ENCODE measurements at regions not wholly inside any gene's neighbourhood (a gene's known extent, or its start where the extent isn't known, plus 50 kb on each side); places are given as distances from the start of the nearest gene placed in this dataset.

DNA sequence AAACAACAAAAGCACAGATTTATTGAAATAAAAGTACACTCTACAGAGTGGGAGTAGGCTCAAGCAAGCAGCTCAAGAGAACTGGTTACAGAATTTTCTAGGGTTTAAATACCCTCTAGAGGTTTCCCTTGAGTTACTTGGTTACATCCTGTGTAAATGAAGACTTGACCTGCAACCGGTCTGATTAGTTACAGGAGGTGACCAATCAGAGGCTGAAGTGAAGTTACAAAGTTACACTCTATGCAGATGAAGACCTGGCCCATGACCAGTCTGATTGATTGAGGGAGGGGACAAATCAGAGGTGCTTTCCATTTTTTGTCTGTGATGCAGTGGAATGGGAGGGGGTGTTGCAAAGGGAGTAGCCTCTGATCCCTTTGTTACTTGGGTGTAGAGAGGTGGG, 723.4 kb downstream of the ZPLD1 start:
- TF ChIP-seq GABPA (IDR thresholded peaks at IDR 0.05; ENCODE audit: low read depth) (no peak), POLR2AphosphoS5 (IDR thresholded peaks at IDR 0.05; ENCODE audit: low read depth) (no peak), SPI1 (IDR thresholded peaks at IDR 0.05; ENCODE audit: borderline replicate concordance, low read depth) (no peak)
- TF ChIP-seq, protein P1, sequence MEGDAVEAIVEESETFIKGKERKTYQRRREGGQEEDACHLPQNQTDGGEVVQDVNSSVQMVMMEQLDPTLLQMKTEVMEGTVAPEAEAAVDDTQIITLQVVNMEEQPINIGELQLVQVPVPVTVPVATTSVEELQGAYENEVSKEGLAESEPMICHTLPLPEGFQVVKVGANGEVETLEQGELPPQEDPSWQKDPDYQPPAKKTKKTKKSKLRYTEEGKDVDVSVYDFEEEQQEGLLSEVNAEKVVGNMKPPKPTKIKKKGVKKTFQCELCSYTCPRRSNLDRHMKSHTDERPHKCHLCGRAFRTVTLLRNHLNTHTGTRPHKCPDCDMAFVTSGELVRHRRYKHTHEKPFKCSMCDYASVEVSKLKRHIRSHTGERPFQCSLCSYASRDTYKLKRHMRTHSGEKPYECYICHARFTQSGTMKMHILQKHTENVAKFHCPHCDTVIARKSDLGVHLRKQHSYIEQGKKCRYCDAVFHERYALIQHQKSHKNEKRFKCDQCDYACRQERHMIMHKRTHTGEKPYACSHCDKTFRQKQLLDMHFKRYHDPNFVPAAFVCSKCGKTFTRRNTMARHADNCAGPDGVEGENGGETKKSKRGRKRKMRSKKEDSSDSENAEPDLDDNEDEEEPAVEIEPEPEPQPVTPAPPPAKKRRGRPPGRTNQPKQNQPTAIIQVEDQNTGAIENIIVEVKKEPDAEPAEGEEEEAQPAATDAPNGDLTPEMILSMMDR (IDR thresholded peaks at IDR 0.05; ENCODE audit: insufficient read depth, low read length) = no peak
- TF ChIP-seq, protein P2, sequence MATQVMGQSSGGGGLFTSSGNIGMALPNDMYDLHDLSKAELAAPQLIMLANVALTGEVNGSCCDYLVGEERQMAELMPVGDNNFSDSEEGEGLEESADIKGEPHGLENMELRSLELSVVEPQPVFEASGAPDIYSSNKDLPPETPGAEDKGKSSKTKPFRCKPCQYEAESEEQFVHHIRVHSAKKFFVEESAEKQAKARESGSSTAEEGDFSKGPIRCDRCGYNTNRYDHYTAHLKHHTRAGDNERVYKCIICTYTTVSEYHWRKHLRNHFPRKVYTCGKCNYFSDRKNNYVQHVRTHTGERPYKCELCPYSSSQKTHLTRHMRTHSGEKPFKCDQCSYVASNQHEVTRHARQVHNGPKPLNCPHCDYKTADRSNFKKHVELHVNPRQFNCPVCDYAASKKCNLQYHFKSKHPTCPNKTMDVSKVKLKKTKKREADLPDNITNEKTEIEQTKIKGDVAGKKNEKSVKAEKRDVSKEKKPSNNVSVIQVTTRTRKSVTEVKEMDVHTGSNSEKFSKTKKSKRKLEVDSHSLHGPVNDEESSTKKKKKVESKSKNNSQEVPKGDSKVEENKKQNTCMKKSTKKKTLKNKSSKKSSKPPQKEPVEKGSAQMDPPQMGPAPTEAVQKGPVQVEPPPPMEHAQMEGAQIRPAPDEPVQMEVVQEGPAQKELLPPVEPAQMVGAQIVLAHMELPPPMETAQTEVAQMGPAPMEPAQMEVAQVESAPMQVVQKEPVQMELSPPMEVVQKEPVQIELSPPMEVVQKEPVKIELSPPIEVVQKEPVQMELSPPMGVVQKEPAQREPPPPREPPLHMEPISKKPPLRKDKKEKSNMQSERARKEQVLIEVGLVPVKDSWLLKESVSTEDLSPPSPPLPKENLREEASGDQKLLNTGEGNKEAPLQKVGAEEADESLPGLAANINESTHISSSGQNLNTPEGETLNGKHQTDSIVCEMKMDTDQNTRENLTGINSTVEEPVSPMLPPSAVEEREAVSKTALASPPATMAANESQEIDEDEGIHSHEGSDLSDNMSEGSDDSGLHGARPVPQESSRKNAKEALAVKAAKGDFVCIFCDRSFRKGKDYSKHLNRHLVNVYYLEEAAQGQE (IDR thresholded peaks at IDR 0.05; ENCODE audit: insufficient replicate concordance, low read depth) = no peak
- DNase-seq (ENCODE audit: low read depth in 1 of 2, low spot score in 1 of 2) = no peak
- Histone ChIP-seq H3K4me3 (replicated peaks; ENCODE audit: insufficient read depth, low read length) (no peak overlapping the region), H3K27ac (replicated peaks) (no peak overlapping the region), H3K27me3 (ENCODE audit: insufficient read depth, poor library complexity, severe bottlenecking) (no peaks in the 10 kb centered on the region)

DNA sequence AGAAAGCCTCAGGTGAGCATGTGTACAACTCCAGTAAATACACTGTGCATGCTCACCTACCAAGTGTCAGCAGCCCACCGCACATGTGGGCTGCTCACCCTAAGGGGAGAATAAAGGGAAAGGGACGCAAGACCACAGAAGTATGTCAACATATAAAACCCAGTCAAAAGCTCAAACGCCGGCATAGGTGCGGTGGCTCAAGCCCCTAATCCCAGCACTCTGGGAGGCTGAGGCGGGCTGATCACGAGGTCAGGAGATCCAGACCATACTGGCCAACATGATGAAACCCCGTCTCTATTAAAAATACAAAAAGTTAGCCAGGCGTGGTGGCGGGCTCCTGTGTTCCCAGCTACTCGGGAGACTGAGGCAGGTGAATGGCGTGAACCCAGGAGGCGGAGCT, 732.1 kb downstream of the ZPLD1 start:
- no peak for DNase-seq (ENCODE audit: low read depth in 1 of 2, low spot score in 1 of 2)
- Histone ChIP-seq H3K27ac (replicated peaks) (no peak overlapping the region), H3K27me3 (ENCODE audit: insufficient read depth, poor library complexity, severe bottlenecking) (no peaks in the 10 kb centered on the region), H3K4me3 (replicated peaks; ENCODE audit: insufficient read depth, low read length) (no peak overlapping the region)
- TF ChIP-seq GABPA (IDR thresholded peaks at IDR 0.05; ENCODE audit: low read depth) = no peak
- TF ChIP-seq, protein P2 (IDR thresholded peaks at IDR 0.05; ENCODE audit: insufficient replicate concordance, low read depth) = no peak
- TF ChIP-seq POLR2AphosphoS5 (IDR thresholded peaks at IDR 0.05; ENCODE audit: low read depth) = no peak
- TF ChIP-seq SPI1 (IDR thresholded peaks at IDR 0.05; ENCODE audit: borderline replicate concordance, low read depth) = no peak
- TF ChIP-seq, protein P1 (IDR thresholded peaks at IDR 0.05; ENCODE audit: insufficient read depth, low read length) = no peak

DNA sequence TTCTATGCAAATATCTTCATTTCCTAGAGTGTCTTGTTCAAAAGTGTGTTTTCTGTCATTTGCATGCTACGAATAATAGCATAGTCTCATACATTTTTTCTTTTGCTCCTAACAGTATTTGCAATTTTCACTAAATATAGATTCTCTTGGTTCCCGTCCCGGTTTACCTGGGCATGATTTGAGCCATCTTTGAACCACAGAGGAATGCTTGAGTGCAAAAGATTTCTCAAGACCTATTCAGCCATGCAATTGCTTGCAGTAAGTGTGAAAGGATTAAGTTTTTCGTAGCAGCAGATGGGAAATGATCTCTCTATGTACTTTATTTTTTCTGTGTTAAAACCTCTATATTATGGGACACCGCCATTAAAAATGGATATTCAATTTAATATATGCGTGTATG, 733.0 kb downstream of the ZPLD1 start:
- TF ChIP-seq GABPA (IDR thresholded peaks at IDR 0.05; ENCODE audit: low read depth) = no peak
- no peak for TF ChIP-seq SPI1 (IDR thresholded peaks at IDR 0.05; ENCODE audit: borderline replicate concordance, low read depth)
- TF ChIP-seq, protein P2 (IDR thresholded peaks at IDR 0.05; ENCODE audit: insufficient replicate concordance, low read depth) = no peak
- Histone ChIP-seq H3K27ac (replicated peaks) (no peak overlapping the region), H3K4me3 (replicated peaks; ENCODE audit: insufficient read depth, low read length) (no peak overlapping the region), H3K27me3 (ENCODE audit: insufficient read depth, poor library complexity, severe bottlenecking) (no peaks in the 10 kb centered on the region)
- DNase-seq (ENCODE audit: low read depth in 1 of 2, low spot score in 1 of 2) = no peak

Measured in HL-60 (cell line).